MCF 10A (cell line): ENCODE measurements at regions not wholly inside any gene's neighbourhood (a gene's known extent, or its start where the extent isn't known, plus 50 kb on each side); places are given as distances from the start of the nearest gene placed in this dataset.

Experiments used
- BruUV-seq: library from RNA; stranded (reverse); fragments of 400-500 nt; replicated peaks from 2 replicates; lab custom pipeline; 2021; lab: Mats Ljungman, UMichigan
- CTCF ChIA-PET: fragments of 300-600 bp; sonication (Branson Sonifier 250); formaldehyde crosslinking; extraction: SDS; loops from one replicate; lab custom pipeline; 2021; ENCODE audit warnings: antibody characterized with exemption, inconsistent platforms; lab: Yijun Ruan, JAX
- POLR2A ChIA-PET: fragments of 300-600, 350-650 bp; sonication (Branson Sonifier 250); formaldehyde crosslinking; extraction: SDS; loops from one replicate; lab custom pipeline; 2020; ENCODE audit warnings: antibody characterized with exemption, inconsistent platforms; lab: Yijun Ruan, JAX
- DNase-seq: peaks from one replicate; pipeline ENCODE4 v3.0.0-alpha.2; 2018; ENCODE audit not compliant: unreplicated experiment
- H3K27ac Mint-ChIP-seq: one replicate; pipeline ENCODE4 v1.8.0; 2022; ENCODE audit warnings: mild to moderate bottlenecking, low read depth, mixed read lengths; ENCODE audit not compliant: unreplicated experiment
- H3K27me3 Mint-ChIP-seq: one replicate; pipeline ENCODE4 v1.8.0; 2022; ENCODE audit warnings: mixed read lengths; ENCODE audit not compliant: insufficient read depth, unreplicated experiment
- H3K36me3 Mint-ChIP-seq: one replicate; pipeline ENCODE4 v1.8.0; 2022; ENCODE audit warnings: mild to moderate bottlenecking, moderate library complexity, mixed read lengths; ENCODE audit not compliant: insufficient read depth, unreplicated experiment
- H3K4me1 Mint-ChIP-seq: one replicate; pipeline ENCODE4 v1.8.0; 2022; ENCODE audit warnings: mixed read lengths; ENCODE audit not compliant: insufficient read depth, unreplicated experiment
- H3K4me3 Mint-ChIP-seq: one replicate; pipeline ENCODE4 v1.8.0; 2022; ENCODE audit warnings: mild to moderate bottlenecking, moderate library complexity, mixed read lengths; ENCODE audit not compliant: unreplicated experiment
- H3K9me3 Mint-ChIP-seq: one replicate; pipeline ENCODE4 v1.8.0; 2022; ENCODE audit warnings: mixed read lengths; ENCODE audit not compliant: unreplicated experiment
- intact Hi-C: fragments of 100-400 bp; cut with micrococcal nuclease; formaldehyde crosslinking; loops from 2 replicates; pipeline ENCODE4 v1.14.1; 2022
- TF ChIP-seq, protein P1 (sequence below): fragments of 200-600 bp; IDR thresholded peaks from one replicate; pipeline ENCODE4 v1.8.0; 2022; ENCODE audit warnings: antibody characterized with exemption, mild to moderate bottlenecking; ENCODE audit not compliant: unreplicated experiment

DNA sequence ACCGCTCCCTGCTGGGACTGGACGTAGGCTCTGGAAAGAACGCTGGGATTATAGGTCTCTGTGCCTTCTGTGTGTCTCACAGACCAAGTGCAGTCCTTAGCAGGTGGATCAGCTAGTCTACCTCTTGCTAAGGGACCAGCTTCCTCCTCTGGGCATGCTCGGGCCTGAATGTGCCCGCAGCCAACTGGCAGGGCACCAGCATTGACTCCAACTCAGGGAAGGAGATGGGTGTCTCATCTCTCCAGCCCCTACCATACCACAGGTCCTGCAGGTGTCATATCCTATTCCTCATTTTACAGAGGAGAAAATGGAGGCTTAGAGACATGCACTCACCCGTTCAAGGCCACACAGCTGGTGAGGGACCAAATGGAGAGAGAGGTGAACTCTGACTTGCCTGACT lies 340.2 kb downstream of the PTPRU start:
- BruUV-seq: no TSS peak
- ChIA-PET POLR2A (no interaction called here), CTCF (interaction anchor here (0.6 kb wide), 1 partner anchor 334 kb away, joined by 3 read pairs; no protein-coding TSS in a partner anchor)

DNA sequence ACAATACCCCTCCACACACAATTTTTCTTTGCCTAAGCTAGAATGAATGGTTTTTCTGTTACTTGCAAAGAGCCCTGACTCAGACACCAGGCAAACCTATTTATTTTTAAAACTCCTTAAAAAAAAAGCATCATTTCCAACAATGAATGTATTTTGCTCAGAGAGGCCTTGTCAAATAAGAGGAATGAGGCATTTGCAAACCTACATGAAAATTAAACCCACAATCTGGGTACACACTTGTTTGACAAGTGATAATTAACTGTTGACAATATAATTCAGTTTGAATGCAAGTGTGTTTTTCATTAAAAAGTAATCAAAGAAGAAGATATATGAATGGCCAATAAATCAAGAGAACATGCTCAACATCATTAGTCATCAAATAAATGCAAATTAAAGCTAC lies 339.5 kb downstream of the PTPRU start:
- H3K9me3 Mint-ChIP-seq: no peaks in the 10 kb centered on the region
- POLR2A ChIA-PET: interaction anchor here (0.6 kb wide), 2 partner anchors 16 to 146 kb away, joined by 3 to 4 read pairs; no protein-coding TSS in a partner anchor
- intact Hi-C loops: loop anchor here (5.0 kb wide), 1 partner anchor 76 kb away; no protein-coding TSS in a partner anchor
- no peak overlapping the region for H3K4me3 Mint-ChIP-seq
- CTCF ChIA-PET: no interaction called here
- no peaks in the 10 kb centered on the region for H3K36me3 Mint-ChIP-seq
- BruUV-seq: no TSS peak
- H3K4me1 Mint-ChIP-seq: peaks cover 38% of the 10 kb centered on the region
- no peaks in the 10 kb centered on the region for H3K27me3 Mint-ChIP-seq
- TF ChIP-seq, protein P1, sequence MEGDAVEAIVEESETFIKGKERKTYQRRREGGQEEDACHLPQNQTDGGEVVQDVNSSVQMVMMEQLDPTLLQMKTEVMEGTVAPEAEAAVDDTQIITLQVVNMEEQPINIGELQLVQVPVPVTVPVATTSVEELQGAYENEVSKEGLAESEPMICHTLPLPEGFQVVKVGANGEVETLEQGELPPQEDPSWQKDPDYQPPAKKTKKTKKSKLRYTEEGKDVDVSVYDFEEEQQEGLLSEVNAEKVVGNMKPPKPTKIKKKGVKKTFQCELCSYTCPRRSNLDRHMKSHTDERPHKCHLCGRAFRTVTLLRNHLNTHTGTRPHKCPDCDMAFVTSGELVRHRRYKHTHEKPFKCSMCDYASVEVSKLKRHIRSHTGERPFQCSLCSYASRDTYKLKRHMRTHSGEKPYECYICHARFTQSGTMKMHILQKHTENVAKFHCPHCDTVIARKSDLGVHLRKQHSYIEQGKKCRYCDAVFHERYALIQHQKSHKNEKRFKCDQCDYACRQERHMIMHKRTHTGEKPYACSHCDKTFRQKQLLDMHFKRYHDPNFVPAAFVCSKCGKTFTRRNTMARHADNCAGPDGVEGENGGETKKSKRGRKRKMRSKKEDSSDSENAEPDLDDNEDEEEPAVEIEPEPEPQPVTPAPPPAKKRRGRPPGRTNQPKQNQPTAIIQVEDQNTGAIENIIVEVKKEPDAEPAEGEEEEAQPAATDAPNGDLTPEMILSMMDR: no peak
- H3K27ac Mint-ChIP-seq: no peak overlapping the region
- DNase-seq: no peak

More for the DNA sequence above, 340.2 kb downstream of the PTPRU start:
- TF ChIP-seq, protein P1: no peak
- intact Hi-C loops: loop anchor here (5.0 kb wide), 1 partner anchor 76 kb away; no protein-coding TSS in a partner anchor
- Mint-ChIP-seq H3K27ac (no peak overlapping the region), H3K27me3 (no peaks in the 10 kb centered on the region), H3K4me3 (no peak overlapping the region), H3K36me3 (no peaks in the 10 kb centered on the region), H3K4me1 (peaks cover 38% of the 10 kb centered on the region), H3K9me3 (no peaks in the 10 kb centered on the region)
- peak; percentile 86 for DNase-seq

DNA sequence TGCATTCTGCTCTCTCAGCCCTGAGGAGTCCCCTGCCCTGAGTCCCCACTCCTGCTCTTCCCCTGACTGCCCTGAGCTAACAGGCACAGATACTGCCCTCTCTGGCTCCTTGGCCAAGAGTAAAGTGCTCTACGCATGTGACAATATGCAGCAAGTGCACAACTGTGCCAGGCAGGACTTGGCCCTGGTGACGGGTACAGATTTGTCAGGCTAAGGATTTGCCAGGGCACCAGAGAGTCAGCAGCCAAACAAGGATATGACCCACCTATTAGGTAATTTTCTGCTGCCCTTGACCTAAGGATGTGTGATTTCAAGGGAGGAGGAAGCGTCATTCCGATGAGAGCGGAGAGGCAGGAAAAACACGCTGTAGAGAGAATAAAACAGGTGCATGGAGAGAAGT lies 339.0 kb downstream of the PTPRU start:
- Mint-ChIP-seq H3K36me3 (no peaks in the 10 kb centered on the region), H3K4me1 (peaks cover 40% of the 10 kb centered on the region), H3K4me3 (no peak overlapping the region), H3K27ac (no peak overlapping the region), H3K27me3 (no peaks in the 10 kb centered on the region), H3K9me3 (no peaks in the 10 kb centered on the region)
- POLR2A ChIA-PET: no interaction called here
- TF ChIP-seq, protein P1: no peak
- BruUV-seq: no TSS peak
- CTCF ChIA-PET: interaction anchor here (0.6 kb wide), 1 partner anchor 90 kb away, joined by 3 read pairs; no protein-coding TSS in a partner anchor
- DNase-seq: peak; percentile 28
- intact Hi-C loops: loop anchor here (5.0 kb wide), 1 partner anchor 77 kb away; no protein-coding TSS in a partner anchor

DNA sequence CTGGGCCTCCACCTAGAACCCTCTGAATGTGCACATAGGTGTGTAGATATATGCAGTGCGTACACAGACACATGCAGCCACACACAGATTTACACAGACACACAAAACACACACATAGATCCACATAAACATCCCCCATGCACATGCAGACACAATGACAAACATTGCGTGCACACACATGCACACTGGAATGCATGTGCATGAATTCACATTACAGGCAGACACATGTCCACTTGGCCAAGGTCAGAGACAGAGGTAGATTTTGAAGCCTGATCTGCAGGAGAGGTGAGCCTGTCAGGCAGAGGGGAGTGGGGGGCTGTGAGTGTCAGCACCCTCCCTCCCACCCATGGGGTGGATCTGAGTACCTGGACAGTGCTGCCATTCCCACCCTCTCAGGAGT lies 338.5 kb downstream of the PTPRU start:
- no peaks in the 10 kb centered on the region for H3K36me3 Mint-ChIP-seq
- H3K4me3 Mint-ChIP-seq: no peak overlapping the region
- DNase-seq: no peak
- H3K4me1 Mint-ChIP-seq: peaks cover 40% of the 10 kb centered on the region
- H3K27me3 Mint-ChIP-seq: no peaks in the 10 kb centered on the region
- ChIA-PET CTCF (interaction anchor here (0.6 kb wide), 1 partner anchor 91 kb away, joined by 3 read pairs; no protein-coding TSS in a partner anchor), POLR2A (no interaction called here)
- no peak overlapping the region for H3K27ac Mint-ChIP-seq
- TF ChIP-seq, protein P1: no peak
- BruUV-seq: no TSS peak
- intact Hi-C loops: loop anchor here (5.0 kb wide), 1 partner anchor 77 kb away; no protein-coding TSS in a partner anchor
- no peaks in the 10 kb centered on the region for H3K9me3 Mint-ChIP-seq
